ENCODE measurements at regions not wholly inside any gene's neighbourhood (a gene's known extent, or its start where the extent isn't known, plus 50 kb on each side); places are given as distances from the start of the nearest gene placed in this dataset.
"Not testable (repeated sequence)": the region's sequence is repeated elsewhere in the genome, so short reads cannot be mapped to it uniquely, and the experiment has no call there.

DNA sequence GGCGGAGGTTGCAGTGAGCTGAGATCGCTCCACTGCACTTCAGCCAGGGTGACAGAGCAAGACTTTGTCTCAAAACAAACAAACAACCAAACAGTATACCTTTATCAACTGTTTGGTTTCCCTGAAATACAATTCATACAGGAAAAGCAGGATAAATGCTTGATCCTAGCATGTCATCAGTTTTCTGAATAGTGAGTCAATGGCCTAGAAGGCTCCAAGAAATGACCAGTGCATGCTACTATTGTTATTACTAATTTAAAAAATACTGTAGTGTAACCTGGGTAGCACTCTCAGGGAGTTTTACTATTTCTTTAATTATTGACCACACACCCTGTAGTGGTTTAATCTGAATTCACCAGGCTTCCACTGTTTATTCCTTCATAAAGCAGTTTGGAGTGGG is 101.0 kb upstream of the PTPN3 start:
- DNase-seq (ENCODE audit: low spot score) = no peak

- DNase-seq (ENCODE audit: low spot score) = no peak
Measured at GRCh38 chr9:109599711-109600110, 101.6 kb upstream of the PTPN3 start.

DNA sequence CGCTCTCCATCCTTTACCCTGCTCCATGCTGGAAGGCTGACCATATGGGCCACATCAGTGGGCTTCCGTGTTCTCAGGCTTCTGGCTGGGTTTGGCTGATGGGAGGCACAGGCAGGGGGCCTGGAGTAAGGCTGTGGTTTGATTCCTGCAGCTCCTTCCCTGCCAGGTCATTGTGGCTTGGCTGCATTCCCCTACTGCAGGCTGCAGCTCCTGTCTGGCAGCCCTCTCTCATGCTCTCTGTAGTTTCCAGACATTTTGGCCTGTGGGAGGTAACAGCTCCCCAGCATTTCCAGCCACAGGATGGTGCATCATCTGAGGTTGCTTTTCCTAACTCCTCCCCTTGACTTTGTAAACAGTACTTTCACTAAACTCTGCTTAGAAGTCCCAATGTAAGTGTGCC is 102.0 kb upstream of the PTPN3 start:
- no peak for DNase-seq (ENCODE audit: low spot score)

- DNase-seq (ENCODE audit: low spot score) = no peak
Measured at GRCh38 chr9:109601181-109601580, 103.1 kb upstream of the PTPN3 start.

DNA sequence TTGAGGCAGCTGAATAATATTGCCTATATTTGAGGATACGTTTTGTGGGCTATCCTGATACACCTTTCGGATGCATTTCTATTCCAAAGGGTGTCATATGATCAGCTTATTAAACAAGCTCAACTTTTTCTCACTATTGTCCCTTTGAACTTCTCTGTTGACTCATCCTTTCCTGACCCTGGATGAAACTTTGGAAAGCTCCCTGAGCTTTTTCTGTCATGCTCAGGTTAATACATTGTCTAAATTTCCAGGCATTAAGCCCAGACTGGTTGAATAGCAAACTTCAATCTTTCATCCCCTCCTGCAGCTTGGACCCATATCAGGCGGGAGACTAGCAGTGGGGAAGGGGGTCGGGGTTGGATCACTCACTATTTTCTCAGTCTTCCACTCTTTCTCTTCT is 104.9 kb upstream of the PTPN3 start:
- no peak for DNase-seq (ENCODE audit: low spot score)

DNA sequence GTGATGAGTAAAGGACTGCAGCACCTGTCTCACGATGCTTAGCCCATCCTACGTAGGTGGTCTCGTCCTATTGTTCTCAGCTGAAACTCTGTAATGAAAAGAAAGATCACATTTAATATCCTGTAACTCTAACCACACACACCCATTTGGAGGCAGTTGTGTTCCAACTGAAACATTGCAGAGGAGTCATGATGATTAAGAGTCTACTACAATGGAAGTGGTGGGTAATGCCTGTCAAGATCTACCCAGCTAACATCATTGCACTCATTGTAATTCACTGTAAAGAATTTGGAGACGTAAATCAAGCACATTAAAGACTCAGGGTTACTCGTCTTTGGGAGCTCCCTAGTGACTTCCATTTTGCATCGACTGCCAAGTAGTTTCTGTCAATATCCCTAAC is 106.0 kb upstream of the PTPN3 start:
- no peak for DNase-seq (ENCODE audit: low spot score)

- DNase-seq (ENCODE audit: low spot score) = no peak
Measured at GRCh38 chr9:109604781-109605180, 106.7 kb upstream of the PTPN3 start.

- no peak for DNase-seq (ENCODE audit: low spot score)
Measured at GRCh38 chr9:109609060-109609459, 111.0 kb upstream of the PTPN3 start.

GRCh38 chr9:109616571-109617120 is 118.5 kb upstream of the PTPN3 start:
- DNase-seq (ENCODE audit: low spot score) = no peak

DNA sequence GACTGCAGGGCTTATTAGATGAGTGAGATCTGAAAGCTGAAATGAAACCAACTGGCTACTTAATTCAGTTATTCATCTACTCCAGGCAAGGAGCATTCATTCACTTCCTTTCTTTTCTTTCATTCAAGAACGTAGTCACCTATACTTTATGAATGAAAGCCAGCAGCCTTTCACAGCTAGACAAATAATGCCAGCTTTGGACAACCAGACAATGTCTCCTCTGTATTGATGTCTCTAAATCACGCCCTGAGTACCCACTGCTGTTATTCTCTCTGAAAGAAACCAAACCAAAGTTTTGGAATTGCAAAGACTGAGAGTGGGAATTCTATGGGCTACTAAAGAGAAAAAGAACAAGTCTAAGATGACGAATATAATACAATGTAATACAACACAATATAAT is 121.2 kb upstream of the PTPN3 start:
- DNase-seq (ENCODE audit: low spot score) = no peak

DNA sequence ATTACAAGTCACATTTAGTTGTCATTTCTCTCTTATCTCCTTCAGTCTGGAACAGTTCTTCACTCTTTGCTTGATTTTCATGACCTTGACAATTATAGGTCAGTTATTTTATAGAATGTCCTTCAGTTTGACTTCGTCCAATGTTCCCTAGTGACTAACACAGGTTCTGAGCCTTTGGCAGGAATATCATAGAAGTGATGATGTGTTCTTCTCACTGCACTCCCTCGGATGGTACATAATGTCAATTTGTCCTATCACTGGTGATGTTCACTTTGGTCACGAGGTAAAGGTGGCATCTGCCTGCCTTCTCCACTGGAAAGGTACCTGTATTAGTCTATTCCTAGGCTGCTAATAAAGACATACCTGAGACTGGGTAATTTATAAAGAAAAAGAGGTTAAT is 126.0 kb upstream of the PTPN3 start:
- no peak for DNase-seq (ENCODE audit: low spot score)

- DNase-seq (ENCODE audit: low spot score) = no peak
Measured at GRCh38 chr9:109624896-109625295, 126.8 kb upstream of the PTPN3 start.

GRCh38 chr9:109627042-109627441 is 128.9 kb upstream of the PTPN3 start:
- no peak for DNase-seq (ENCODE audit: low spot score)

DNA sequence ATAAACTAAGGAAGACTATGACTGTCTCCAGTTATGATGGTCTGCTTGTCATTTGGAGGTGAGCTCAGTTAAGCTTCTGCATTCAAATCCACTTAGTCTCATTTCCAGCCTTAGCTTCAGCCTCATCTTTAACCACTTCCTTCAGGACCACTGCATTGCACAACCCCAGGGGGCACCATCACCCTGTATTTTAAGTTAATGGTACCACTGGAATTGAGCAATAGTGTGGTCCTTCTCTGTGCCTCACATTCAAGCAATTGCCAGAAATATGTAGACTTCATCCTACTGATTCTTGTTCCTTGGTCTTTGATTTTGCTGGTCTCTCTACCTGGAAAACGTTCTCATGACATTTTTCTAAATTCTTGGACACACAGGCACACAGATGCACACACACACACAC is 131.5 kb upstream of the PTPN3 start:
- no peak for DNase-seq (ENCODE audit: low spot score)

- no peak for DNase-seq (ENCODE audit: low spot score)
Measured at GRCh38 chr9:109632817-109633216, 134.7 kb upstream of the PTPN3 start.

GRCh38 chr9:109639674-109640579 is 140.1 kb upstream of the PALM2AKAP2 start:
- DNase-seq (ENCODE audit: low spot score) = peak; percentile 78

- peak; percentile 78 for DNase-seq (ENCODE audit: low spot score)
Measured at GRCh38 chr9:109640580-109641371, 139.2 kb upstream of the PALM2AKAP2 start.

DNA sequence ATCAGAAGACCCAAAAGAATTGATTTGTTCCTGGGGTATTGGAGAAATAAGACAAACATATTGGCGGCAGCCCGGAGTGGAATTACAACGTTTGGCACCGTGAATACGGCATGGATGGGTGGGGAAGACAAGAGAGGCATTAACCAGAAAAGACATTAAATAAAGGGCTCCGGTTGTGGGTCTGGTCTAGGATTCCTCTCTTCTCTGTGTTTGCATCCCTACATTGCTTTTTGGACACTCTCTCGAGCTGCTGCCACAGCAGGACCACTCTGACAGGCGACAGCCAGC is 138.7 kb upstream of the PALM2AKAP2 start:
- no peak for DNase-seq (ENCODE audit: low spot score)

DNA sequence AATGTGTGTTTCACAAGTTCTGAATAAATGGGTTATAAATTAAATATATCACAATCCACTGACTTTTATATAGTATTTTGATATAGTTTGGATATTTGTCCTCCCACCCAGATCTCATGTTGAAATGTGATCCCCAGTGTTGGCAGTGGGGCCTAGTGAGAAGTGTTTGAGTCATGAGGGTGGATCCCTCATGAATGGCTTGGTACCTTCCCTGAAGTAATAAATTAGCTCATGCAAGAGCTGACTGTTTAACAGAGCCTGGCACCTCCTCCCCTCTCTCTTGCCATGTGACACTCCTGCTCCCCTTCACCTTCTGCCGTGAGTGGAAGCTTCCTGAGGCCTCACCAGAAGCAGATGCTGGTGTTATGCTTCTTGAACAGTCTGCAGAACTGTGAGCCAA is 127.9 kb upstream of the PALM2AKAP2 start:
- no peak for DNase-seq (ENCODE audit: low spot score)

DNA sequence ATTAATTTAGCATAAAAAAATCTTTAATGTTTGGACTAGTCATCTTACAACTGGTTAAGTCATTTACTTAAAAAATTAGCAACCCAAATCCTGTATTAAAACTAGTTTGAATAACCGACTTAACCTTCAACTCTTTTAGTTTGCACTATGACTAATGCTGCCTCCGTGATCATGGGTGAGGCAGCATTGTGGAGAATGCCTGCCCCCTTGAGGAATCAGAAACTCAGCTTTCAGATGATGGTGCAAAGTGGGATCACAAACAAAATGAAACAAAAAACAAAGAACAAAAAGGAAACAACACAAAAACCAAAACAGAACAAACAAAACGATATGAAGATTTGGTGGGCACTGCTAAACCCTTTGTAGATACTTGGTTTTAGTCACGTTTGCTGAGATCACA is 127.0 kb upstream of the PALM2AKAP2 start:
- no peak for DNase-seq (ENCODE audit: low spot score)

DNA sequence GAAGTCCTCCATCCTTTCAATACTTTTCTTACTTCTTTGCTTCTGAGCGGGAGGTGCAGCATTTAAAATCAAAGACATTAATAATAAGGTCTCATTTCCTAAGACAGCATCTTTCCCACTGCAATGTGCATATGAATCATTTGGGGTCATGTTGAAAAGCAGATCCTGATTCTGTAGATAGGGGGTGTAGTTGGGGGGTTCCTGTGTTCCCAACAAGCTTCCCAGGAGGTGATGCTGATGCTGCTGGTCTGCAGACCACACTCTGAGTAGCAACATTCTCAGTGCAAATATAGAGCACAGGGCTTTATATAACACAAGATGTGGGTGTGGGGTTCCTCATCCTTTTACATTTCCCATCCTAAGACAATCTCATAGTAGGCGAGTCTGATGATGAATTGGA is 126.5 kb upstream of the PALM2AKAP2 start:
- no peak for DNase-seq (ENCODE audit: low spot score)

- DNase-seq (ENCODE audit: low spot score) = not testable (repeated sequence)
Measured at GRCh38 chr9:109663978-109664377, 116.0 kb upstream of the PALM2AKAP2 start.

DNA sequence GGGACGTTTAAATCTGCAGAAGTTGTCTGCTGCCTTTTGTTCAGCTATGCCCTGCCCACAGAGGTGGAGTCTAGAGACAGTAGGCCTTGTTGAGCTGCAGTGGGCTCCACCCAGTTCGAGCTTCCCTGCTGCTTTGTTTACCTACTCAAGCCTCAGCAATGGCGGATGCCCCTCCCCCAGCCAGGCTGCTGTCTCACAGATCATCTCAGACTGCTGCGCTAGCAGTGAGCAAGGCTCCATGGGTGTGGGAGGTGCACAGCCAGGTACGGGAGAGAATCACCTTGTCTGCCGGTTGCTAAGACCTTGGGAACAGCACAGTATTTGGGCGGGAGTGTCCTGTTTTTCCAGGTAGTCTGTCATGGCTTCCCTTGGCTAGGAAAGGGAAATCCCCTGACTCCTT is 114.3 kb upstream of the PALM2AKAP2 start:
- DNase-seq (ENCODE audit: low spot score) = not testable (repeated sequence)

Data from D341Med (cell line).